Mesodermal cell (in vitro differentiated cells): ENCODE measurements at regions not wholly inside any gene's neighbourhood (a gene's known extent, or its start where the extent isn't known, plus 50 kb on each side); places are given as distances from the start of the nearest gene placed in this dataset.
"Not testable (repeated sequence)": the region's sequence is repeated elsewhere in the genome, so short reads cannot be mapped to it uniquely, and the experiment has no call there.

Source experiments
- H3K27ac ChIP-seq: 2 replicates; pipeline ENCODE4 v1.7.0; 2013; ENCODE audit warnings: mild to moderate bottlenecking, low read depth, low read length, moderate library complexity; ENCODE audit not compliant: severe bottlenecking
- H3K36me3 ChIP-seq: 2 replicates; pipeline ENCODE4 v1.7.1; 2013; ENCODE audit warnings: mild to moderate bottlenecking, low read length, moderate library complexity; ENCODE audit not compliant: control insufficient read depth, insufficient read depth
- H3K4me1 ChIP-seq: one replicate; pipeline ENCODE4 v1.7.1; 2013; ENCODE audit warnings: mild to moderate bottlenecking, low read length; ENCODE audit not compliant: insufficient read depth, control insufficient read depth, poor library complexity, severe bottlenecking
- H3K4me3 ChIP-seq: 2 replicates; pipeline ENCODE4 v1.7.0; 2013; ENCODE audit warnings: low read length, control low read depth, mild to moderate bottlenecking; ENCODE audit not compliant: insufficient read depth, poor library complexity, severe bottlenecking; ENCODE audit errors: extremely low read depth
- H3K9me3 ChIP-seq: 2 replicates; pipeline ENCODE4 v1.7.1; 2013; ENCODE audit warnings: mild to moderate bottlenecking, low read length, moderate library complexity; ENCODE audit not compliant: control insufficient read depth
- WGBS, 2 experiments: methylation state at CpG; one replicate each; pipeline ENCODE4 v1.1.5; 2013; ENCODE audit warnings: missing lambda C conversion rate in 2 of 2; ENCODE audit not compliant: insufficient coverage in 2 of 2; 5-methylcytosine and 5-hydroxymethylcytosine counted together

DNA sequence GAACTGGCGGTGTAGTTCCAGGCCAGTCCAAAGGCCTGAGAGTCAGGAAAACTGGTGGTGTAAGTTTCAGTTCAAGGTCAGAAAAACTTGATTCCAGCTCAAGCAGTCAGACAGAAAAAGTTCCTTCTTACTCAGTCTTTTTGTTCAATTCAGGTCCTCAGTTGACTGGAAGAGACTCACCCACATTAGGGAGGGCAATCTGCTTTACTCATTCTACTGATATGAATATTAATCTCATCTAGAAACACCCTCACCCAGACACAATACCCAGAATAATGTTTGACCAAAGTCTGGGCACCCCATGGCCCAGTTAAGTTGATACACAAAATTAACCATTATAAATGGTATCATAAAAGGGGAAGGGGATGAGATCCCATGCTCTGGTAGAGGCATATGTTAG is 50.1 kb upstream of the LTA4H start:
- Histone ChIP-seq H3K9me3 (peaks cover 5% of the 10 kb centered on the region), H3K4me1 (peaks cover 11% of the 10 kb centered on the region), H3K36me3 (no peaks in the 10 kb centered on the region), H3K4me3 (no peak overlapping the region), H3K27ac (no peak overlapping the region)
- WGBS, 2 experiments = 100% methylated on average over 1 of the region's 1 CpG

DNA sequence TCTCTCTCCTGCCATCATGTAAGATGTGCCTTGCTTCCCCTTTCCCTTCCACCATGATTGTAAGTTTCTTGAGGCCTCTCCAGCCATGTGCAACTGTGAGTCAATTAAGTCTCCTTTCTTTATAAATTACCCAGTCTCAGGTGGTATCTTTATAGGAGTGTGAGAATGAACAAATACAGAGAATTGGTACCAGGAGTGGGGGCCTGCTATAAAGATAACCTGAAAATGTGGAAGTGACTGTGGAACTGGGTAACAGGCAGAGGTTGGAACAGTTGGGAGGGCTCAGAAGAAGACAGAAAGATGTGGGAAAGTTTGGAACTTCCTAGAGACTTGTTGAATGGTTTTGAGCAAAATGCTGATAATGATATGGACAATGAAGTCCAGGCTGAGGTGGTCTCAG is 50.8 kb upstream of the LTA4H start:
- H3K9me3 ChIP-seq, H3K4me3 ChIP-seq, H3K27ac ChIP-seq, H3K36me3 ChIP-seq: not testable (repeated sequence)
- peaks cover 11% of the 10 kb centered on the region for H3K4me1 ChIP-seq

DNA sequence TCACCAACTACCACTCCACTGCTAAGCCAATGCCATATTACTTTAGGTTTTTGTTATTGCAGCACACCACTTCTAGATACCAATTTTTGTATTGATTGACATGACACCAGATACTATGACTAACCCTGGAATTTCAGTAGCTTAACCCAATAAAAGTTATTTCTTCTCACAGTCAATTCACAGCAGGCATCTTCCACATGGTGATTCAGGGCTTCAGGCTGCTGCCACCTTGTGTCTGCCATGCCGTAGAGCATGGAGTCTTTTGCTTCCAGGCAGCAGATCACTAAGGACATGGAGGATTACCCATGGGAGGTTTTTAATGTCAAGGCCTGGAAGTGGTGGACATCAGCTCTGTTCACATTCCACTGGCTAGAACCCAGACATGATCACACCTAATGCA is 56.4 kb upstream of the LTA4H start:
- Histone ChIP-seq H3K9me3 (peaks cover 15% of the 10 kb centered on the region), H3K27ac (no peak overlapping the region), H3K4me3 (no peak overlapping the region), H3K36me3 (no peaks in the 10 kb centered on the region), H3K4me1 (peaks cover 3% of the 10 kb centered on the region)
- WGBS, 2 experiments = 86% methylated on average over 1 of the region's 1 CpG; no CpG with 5 or more reads in 1 of the 2 experiments

DNA sequence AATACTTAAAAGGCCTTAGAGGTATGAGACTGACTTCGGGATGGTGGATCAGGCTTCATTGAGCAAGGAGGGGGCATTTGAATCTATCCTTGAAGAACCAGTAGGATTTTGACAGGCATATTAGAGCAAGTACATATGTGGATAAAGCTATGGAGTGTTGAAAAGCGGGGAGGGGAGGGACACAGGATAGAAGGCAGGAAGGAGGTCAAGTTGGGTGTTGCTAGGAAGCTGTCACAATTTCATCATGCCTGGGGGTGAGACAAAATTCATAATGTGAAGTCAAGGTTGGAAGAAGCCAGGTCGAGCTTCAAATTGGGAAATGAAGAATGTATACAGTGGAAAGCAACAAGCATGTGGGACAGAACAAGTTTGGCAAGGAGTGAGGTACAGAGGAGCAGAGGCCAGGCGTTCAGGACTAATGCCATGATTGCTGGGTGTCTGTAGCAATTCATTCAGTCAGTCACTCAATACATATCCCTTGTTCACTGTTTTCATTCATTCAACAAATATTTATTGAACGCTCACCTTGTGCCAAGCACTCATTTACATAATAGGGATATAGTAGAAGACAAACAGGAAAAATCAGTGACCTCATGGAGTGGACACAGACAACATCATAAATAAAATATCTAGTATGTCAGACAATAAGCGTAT is 58.3 kb upstream of the LTA4H start:
- WGBS, 2 experiments = 80 to 83% methylated on average over 4 of the region's 6 CpGs
- no peak overlapping the region for H3K27ac ChIP-seq
- peaks cover 10% of the 10 kb centered on the region for H3K9me3 ChIP-seq
- H3K4me1 ChIP-seq = peaks cover 3% of the 10 kb centered on the region
- no peaks in the 10 kb centered on the region for H3K36me3 ChIP-seq
- no peak overlapping the region for H3K4me3 ChIP-seq

DNA sequence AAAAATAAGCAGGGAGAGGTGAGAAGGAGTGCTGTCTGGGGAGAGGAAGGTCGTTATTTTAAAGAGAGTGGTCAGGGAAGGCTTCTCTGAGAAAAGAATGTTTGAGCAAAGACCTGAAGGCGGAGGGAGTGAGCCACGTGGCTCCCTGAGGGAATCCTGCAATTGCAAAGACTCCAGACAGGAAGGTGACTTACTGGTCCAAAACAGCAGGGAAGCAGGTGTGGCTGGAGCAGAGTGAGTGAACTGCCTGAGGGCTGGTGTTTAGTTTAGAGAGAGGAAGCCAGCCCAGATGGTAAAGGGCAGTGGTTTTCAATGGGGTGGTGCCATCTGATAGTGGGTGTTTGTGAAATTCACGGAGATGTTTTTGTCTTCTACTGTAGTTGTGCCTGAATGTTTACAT is 58.8 kb upstream of the LTA4H start:
- Histone ChIP-seq H3K9me3 (peaks cover 10% of the 10 kb centered on the region), H3K4me1 (peaks cover 3% of the 10 kb centered on the region), H3K27ac (no peak overlapping the region), H3K4me3 (no peak overlapping the region), H3K36me3 (no peaks in the 10 kb centered on the region)
- 22 to 27% methylated on average over 3 of the region's 4 CpGs for WGBS, 2 experiments

DNA sequence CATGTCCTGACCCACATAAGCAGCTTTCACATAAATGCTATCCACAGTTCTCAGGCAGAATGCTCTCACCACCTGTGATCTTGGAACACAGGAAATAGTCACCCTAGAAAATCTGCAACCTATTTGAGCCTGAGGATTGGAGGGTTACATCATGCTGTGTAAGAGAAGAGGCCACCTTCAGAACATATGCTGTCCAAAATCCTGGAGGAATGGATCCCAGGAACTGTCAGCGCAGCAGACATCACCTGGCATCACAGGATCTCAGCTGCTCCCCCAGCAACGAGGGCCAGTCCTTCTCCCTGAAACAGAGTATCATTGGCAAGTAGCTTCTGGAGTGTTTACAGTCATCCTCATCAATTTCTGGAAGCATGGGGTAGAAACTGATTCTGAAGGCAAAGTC is 63.2 kb upstream of the LTA4H start:
- H3K36me3 ChIP-seq = no peaks in the 10 kb centered on the region
- peaks cover 3% of the 10 kb centered on the region for H3K4me1 ChIP-seq
- H3K27ac ChIP-seq = no peak overlapping the region
- no peak overlapping the region for H3K4me3 ChIP-seq
- WGBS, 2 experiments = 92 to 94% methylated on average over 2 of the region's 2 CpGs
- no peaks in the 10 kb centered on the region for H3K9me3 ChIP-seq

DNA sequence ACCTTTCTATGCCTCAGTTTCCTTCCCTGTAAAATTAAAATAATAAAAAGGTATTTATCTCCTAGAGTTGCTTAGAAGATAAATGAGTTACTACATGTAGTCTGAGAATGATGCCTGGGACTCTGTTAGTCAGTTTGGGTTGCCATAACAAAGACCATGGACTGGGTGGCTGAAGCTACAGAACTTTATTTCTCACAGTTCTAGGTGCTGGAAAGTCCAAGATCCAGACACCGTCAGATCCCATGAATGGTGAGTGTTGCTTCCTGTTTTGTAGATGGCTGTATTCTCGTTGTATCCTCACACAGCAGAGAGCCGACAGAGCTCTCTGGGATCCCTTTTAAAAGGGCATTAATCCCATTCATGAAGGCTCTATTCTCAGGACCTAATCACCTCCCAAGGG is 64.0 kb upstream of the LTA4H start:
- Histone ChIP-seq H3K9me3 (no peaks in the 10 kb centered on the region), H3K27ac (no peak overlapping the region), H3K36me3 (no peaks in the 10 kb centered on the region), H3K4me1 (peaks cover 3% of the 10 kb centered on the region), H3K4me3 (no peak overlapping the region)
- WGBS, 2 experiments = no CpG with 5 or more reads among the region's 3 CpGs

DNA sequence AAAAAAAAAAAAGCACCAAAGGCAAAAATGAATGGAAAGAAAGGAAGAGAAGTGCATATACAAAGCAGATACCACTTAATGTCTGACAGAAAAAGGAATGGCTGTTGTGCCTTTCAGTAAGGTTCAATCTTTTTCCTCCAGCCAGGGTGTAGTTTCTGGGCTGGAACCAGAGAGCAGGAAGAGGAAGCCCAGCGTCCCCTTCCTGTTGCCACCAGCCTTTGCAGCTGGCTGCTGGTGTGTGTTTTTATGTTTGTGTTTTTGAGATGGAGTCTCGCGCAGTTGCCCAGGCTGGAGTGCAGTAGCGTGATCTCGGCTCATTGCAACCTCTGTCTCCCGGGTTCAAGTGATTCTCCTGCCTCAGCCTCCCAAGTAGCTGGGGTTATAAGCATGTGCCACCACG is 64.6 kb upstream of the LTA4H start:
- Histone ChIP-seq H3K27ac (no peak overlapping the region), H3K4me3 (no peak overlapping the region), H3K9me3 (no peaks in the 10 kb centered on the region), H3K36me3 (no peaks in the 10 kb centered on the region), H3K4me1 (no peaks in the 10 kb centered on the region)
- WGBS, 2 experiments = 96 to 99% methylated on average over 6 of the region's 7 CpGs

DNA sequence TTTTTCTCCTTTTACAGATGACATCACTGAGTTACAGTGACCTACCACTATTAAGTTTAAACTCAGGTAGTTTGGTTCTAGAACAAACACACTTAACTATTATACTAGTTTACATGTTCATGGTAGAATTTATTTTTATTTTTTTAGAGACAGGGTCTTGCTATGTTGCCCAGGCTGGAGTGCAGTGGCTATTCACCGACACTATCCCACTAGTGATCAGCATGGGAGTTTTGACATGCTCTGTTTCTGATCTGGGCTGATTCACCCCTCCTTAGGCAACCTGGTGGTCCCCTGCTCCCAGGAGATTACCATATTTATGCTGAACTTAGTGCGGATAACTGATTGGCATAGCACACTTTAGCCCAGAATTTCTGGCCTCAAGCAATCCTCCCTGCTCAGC is 66.4 kb upstream of the LTA4H start:
- Histone ChIP-seq H3K27ac (no peak overlapping the region), H3K36me3 (no peaks in the 10 kb centered on the region), H3K9me3 (no peaks in the 10 kb centered on the region), H3K4me3 (no peak overlapping the region), H3K4me1 (no peaks in the 10 kb centered on the region)
- WGBS, 2 experiments = 100% methylated on average over 2 of the region's 2 CpGs

DNA sequence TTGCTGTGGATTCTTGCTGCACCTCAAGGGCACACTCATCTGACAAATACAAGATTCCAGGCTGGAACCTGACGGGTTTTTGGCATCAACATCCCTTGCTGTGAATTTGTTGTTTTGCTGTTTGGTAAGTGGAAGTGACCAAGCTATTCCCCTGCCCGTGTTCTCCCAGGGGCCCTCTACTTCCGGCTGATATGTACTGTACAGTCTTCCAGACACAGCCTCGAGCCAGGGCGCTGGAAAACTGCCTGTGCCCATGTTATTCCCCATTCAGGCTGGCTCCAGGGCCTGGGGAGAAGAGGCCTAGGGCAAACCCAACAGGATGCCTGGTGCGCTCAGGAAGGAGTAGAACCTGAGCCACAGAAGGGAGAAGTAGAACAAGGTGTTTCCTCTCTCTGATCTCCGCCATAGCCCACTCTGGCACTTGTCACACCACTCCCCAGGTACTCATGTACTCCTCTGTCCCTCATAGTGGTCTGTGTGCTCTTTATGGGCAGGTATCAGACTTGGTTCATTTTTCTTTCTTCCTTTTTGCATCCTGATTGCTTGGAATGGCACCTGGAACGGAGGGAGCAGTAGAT is 67.8 kb upstream of the LTA4H start:
- Histone ChIP-seq H3K9me3 (no peaks in the 10 kb centered on the region), H3K27ac (no peak overlapping the region), H3K4me3 (no peak overlapping the region), H3K36me3 (no peaks in the 10 kb centered on the region), H3K4me1 (peaks cover 5% of the 10 kb centered on the region)
- WGBS, 2 experiments = 88 to 94% methylated on average over 5 to 6 of the region's 8 CpGs

DNA sequence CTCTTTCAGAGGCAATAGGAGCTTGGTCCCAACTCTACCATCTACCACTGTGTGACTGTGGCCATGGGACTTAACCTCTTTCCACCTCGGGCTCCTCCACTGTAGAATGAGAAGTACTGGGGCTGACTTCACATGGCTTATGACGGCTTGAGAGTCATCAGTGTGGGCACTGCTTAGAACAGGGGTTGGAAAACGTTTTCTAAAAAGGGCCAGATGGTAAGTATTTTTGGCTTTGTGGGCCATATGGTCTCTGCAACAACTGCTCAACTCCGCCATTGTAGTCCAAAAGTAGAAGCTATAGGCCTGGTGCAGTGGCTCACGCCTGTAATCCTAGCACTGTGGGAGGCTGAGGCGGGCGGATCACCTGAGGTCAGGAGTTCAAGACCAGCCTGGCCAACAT is 69.2 kb upstream of the LTA4H start:
- no peaks in the 10 kb centered on the region for H3K36me3 ChIP-seq
- H3K4me1 ChIP-seq = peaks cover 8% of the 10 kb centered on the region
- no peak overlapping the region for H3K27ac ChIP-seq
- H3K9me3 ChIP-seq = no peaks in the 10 kb centered on the region
- H3K4me3 ChIP-seq = no peak overlapping the region
- WGBS, 2 experiments = 85 to 93% methylated on average over 6 to 7 of the region's 7 CpGs
